ENCODE measurements at regions not wholly inside any gene's neighbourhood (a gene's known extent, or its start where the extent isn't known, plus 50 kb on each side); places are given as distances from the start of the nearest gene placed in this dataset.
"Not testable (repeated sequence)": the region's sequence is repeated elsewhere in the genome, so short reads cannot be mapped to it uniquely, and the experiment has no call there.

DNA sequence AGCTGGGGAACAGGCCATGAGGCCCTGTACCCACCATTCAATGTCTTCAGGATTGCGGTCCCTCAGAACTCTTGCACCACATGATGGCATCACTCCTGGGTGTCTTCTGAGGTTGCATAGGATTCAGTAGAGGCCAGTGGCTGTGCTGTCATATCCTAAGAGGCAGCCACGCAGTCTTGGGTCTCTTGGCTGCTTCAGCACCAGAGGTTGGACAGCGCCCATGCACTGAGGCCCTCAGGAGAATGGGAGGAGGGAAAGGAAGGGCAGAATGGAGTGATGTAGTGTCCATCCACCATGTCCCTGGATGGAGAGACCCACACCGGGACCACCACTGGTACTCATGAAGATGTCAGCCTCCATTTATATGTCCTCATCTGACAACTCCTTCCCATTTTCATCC, 439.9 kb downstream of the TUBA3C start:
- intact Hi-C loops (cut with micrococcal nuclease); H3K4me3 Mint-ChIP-seq: not testable (repeated sequence)

DNA sequence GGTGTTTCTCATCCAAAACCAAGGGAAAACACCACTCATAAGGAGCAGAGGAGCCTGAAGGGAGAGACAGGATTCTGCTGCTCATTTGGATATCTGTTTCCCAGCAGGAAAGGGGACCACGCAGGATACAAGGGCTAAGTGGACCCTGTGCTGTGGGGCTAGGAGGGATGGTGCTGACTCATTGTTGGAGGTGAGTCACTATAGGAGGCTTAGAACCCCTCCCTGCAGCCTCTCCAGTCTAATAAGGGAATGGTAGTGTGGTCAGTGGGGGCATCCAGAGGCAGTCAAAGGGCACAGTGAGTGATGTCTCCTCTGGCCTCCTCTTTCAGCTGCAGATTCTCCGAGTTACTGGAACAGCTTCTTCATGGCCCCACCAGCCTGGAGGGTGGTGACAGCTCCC, 442.3 kb downstream of the TUBA3C start:
- Mint-ChIP-seq H3K36me3 (no peaks in the 10 kb centered on the region), H3K4me3 (no peak overlapping the region), H3K27me3 (no peaks in the 10 kb centered on the region), H3K4me1 (no peaks in the 10 kb centered on the region), H3K27ac (no peak overlapping the region), H3K9me3 (peaks cover 0 to 3% (median 0%) of the 10 kb centered on the region in 8 donors)
- DNase-seq: no peak
- no peaks in the 10 kb centered on the region for H3K27me3 ChIP-seq (ENCODE audit: insufficient read depth, low read length)
- POLR2A ChIA-PET (ENCODE audit: partially characterized antibody): no interaction called here
- CTCF ChIA-PET (ENCODE audit: partially characterized antibody): no interaction called here
- H3K4me3 ChIP-seq (ENCODE audit: low read length in 2 of 2): no peak overlapping the region
- H3K9me3 ChIP-seq (ENCODE audit: control insufficient read depth in 1 of 2, low read length in 2 of 2): no peaks in the 10 kb centered on the region
- no peaks in the 10 kb centered on the region for H3K4me1 ChIP-seq (ENCODE audit: insufficient read depth, low read length)
- H3K27ac ChIP-seq (ENCODE audit: low read depth, low read length): no peak overlapping the region
- no peaks in the 10 kb centered on the region for H3K36me3 ChIP-seq (ENCODE audit: insufficient read depth, low read length)
- intact Hi-C loops (cut with micrococcal nuclease): no loop called here

More for the DNA sequence above, 439.9 kb downstream of the TUBA3C start:
- POLR2A ChIA-PET (ENCODE audit: partially characterized antibody); H3K27ac Mint-ChIP-seq; CTCF ChIA-PET (ENCODE audit: partially characterized antibody); DNase-seq; H3K27me3 ChIP-seq (ENCODE audit: insufficient read depth, low read length); H3K27ac ChIP-seq (ENCODE audit: low read depth, low read length); H3K9me3 Mint-ChIP-seq; H3K4me1 ChIP-seq (ENCODE audit: insufficient read depth, low read length); H3K4me3 ChIP-seq (ENCODE audit: low read length in 2 of 2); H3K36me3 Mint-ChIP-seq; H3K9me3 ChIP-seq (ENCODE audit: control insufficient read depth in 1 of 2, low read length in 2 of 2); H3K36me3 ChIP-seq (ENCODE audit: insufficient read depth, low read length); H3K4me1 Mint-ChIP-seq; H3K27me3 Mint-ChIP-seq: not testable (repeated sequence)

DNA sequence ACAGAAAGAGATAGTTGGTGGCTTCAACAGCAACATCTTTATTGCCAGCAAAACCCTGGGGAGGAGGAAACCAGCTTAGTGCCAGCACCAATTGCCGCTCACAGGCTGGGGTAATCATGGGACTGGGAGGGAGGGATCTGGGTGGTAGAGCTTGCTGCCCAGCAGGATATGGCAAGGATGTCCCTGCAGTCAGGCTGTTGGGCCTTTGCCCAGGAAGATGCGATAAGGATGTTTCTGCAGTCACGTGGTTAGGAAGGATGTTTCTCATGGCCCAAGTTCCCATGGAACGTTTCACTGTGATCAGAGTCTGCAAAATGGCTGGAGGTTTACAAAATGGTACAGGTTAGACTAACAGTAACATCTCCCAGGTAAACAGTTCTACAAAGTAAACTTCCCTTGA, 443.5 kb downstream of the TUBA3C start:
- intact Hi-C loops (cut with micrococcal nuclease); H3K9me3 Mint-ChIP-seq; H3K4me1 Mint-ChIP-seq; POLR2A ChIA-PET (ENCODE audit: partially characterized antibody); H3K4me3 Mint-ChIP-seq; H3K27me3 Mint-ChIP-seq; H3K4me1 ChIP-seq (ENCODE audit: insufficient read depth, low read length); H3K36me3 ChIP-seq (ENCODE audit: insufficient read depth, low read length); H3K27me3 ChIP-seq (ENCODE audit: insufficient read depth, low read length); DNase-seq; H3K36me3 Mint-ChIP-seq; H3K9me3 ChIP-seq (ENCODE audit: control insufficient read depth in 1 of 2, low read length in 2 of 2); H3K27ac Mint-ChIP-seq; H3K27ac ChIP-seq (ENCODE audit: low read depth, low read length); H3K4me3 ChIP-seq (ENCODE audit: low read length in 2 of 2); CTCF ChIA-PET (ENCODE audit: partially characterized antibody): not testable (repeated sequence)

DNA sequence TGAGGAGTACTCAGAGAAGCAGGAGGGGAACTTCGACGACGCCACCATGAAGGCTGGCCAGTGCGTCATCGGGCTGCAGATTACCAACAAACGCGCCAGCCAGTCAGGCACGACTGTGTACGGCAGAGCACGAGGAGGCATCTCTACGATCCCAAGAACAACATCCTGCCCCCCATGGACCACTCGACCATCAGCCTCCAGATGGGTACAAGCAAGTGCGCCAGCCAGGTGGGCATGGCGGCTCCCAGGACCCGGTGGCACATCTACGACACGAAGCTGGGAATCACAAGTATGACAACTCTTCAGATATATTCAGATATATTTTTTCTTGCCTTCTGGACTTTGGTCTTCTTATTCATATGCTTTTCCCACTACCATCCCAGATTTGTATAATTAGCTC, 454.5 kb downstream of the TUBA3C start:
- H3K36me3 ChIP-seq (ENCODE audit: insufficient read depth, low read length); H3K4me3 ChIP-seq (ENCODE audit: low read length in 2 of 2); H3K36me3 Mint-ChIP-seq; H3K27me3 Mint-ChIP-seq; DNase-seq; H3K9me3 Mint-ChIP-seq; H3K4me3 Mint-ChIP-seq; H3K9me3 ChIP-seq (ENCODE audit: control insufficient read depth in 1 of 2, low read length in 2 of 2); H3K27me3 ChIP-seq (ENCODE audit: insufficient read depth, low read length); intact Hi-C loops (cut with micrococcal nuclease); H3K27ac ChIP-seq (ENCODE audit: low read depth, low read length); H3K27ac Mint-ChIP-seq; H3K4me1 Mint-ChIP-seq; CTCF ChIA-PET (ENCODE audit: partially characterized antibody); H3K4me1 ChIP-seq (ENCODE audit: insufficient read depth, low read length); POLR2A ChIA-PET (ENCODE audit: partially characterized antibody): not testable (repeated sequence)

DNA sequence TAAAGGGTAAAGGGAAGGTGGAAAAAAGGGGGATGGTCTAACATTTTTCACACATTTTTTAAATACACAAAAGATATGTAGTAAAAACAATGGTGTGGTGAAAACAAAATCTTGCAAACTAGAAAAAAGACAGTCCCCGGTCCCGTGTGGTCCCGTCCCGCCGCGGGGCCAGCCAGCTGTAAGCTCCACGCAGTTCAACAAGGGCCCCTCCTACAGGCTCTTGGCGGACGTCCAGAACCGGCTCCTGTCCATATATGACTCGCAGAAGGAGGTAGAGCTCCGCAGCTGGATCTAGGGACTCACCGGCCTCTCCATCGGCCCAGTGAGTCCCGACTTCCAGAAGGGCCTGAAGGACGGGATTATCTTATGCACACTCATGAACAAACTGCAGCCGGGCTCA, 455.1 kb downstream of the TUBA3C start:
- H3K4me3 ChIP-seq (ENCODE audit: low read length in 2 of 2); H3K4me1 Mint-ChIP-seq; POLR2A ChIA-PET (ENCODE audit: partially characterized antibody); H3K27me3 ChIP-seq (ENCODE audit: insufficient read depth, low read length); H3K9me3 Mint-ChIP-seq; H3K27ac ChIP-seq (ENCODE audit: low read depth, low read length); H3K4me1 ChIP-seq (ENCODE audit: insufficient read depth, low read length); H3K36me3 ChIP-seq (ENCODE audit: insufficient read depth, low read length); intact Hi-C loops (cut with micrococcal nuclease); H3K27me3 Mint-ChIP-seq; CTCF ChIA-PET (ENCODE audit: partially characterized antibody); DNase-seq; H3K4me3 Mint-ChIP-seq; H3K9me3 ChIP-seq (ENCODE audit: control insufficient read depth in 1 of 2, low read length in 2 of 2); H3K36me3 Mint-ChIP-seq: not testable (repeated sequence)
- peak overlapping the region in 1 of 7 donors; percentile 51 for H3K27ac Mint-ChIP-seq

DNA sequence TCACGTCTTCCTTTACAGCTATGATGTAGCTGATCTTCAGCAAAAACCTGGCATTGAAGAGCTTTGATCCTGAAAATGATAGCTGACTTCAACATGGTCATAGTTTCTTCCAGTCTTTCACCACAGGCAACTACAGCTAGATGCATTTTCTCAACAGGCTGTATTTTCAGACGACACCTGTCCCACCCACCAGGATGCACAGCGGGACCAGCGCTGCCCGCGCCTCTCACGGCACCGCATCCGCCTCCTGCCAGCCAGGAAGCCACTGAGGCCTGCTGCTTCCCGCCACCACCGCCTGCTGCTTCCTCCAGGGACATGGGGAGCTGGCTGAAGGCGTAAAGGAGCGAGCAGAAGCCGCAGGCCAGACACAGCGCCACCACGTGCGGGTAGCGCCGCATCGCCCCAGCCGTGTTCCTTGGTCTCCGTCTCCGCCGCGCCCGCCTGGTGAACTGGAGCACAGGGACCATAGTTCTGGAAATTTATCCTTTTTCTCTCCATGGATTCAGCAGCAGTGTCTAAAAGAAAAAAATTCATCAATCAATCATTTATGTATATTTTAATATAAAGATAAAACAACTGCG, 456.3 kb downstream of the TUBA3C start:
- H3K27ac Mint-ChIP-seq; H3K27me3 Mint-ChIP-seq; H3K9me3 Mint-ChIP-seq; H3K36me3 Mint-ChIP-seq; H3K4me3 Mint-ChIP-seq; intact Hi-C loops (cut with micrococcal nuclease); H3K4me1 ChIP-seq (ENCODE audit: insufficient read depth, low read length); H3K27me3 ChIP-seq (ENCODE audit: insufficient read depth, low read length); POLR2A ChIA-PET (ENCODE audit: partially characterized antibody); CTCF ChIA-PET (ENCODE audit: partially characterized antibody); DNase-seq; H3K36me3 ChIP-seq (ENCODE audit: insufficient read depth, low read length); H3K9me3 ChIP-seq (ENCODE audit: control insufficient read depth in 1 of 2, low read length in 2 of 2); H3K4me3 ChIP-seq (ENCODE audit: low read length in 2 of 2); H3K27ac ChIP-seq (ENCODE audit: low read depth, low read length); H3K4me1 Mint-ChIP-seq: not testable (repeated sequence)

DNA sequence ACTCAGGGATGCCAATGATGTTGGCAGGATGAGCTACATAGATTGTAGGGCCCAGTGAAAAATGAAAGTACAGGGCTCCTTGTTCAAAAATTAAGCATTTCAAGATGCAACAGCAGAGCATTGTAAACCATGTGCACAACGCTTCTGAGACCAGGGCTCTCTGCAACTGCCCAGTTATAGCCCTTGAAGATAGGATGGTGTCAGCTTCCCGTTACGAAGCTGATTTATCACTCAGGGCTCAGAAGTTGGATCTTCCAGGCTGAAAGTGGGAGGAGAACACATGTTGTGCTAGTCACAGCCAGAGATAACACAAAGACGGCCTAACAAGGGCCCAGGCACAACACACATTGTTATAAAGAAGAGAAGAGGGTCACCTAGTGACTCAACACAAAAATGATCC, 466.7 kb downstream of the TUBA3C start:
- no peaks in the 10 kb centered on the region for H3K9me3 ChIP-seq (ENCODE audit: control insufficient read depth in 1 of 2, low read length in 2 of 2)
- H3K27ac Mint-ChIP-seq: no peak overlapping the region
- no peak for DNase-seq
- H3K27me3 Mint-ChIP-seq: peaks cover 0 to 3% of the 10 kb centered on the region in 2 donors
- peaks cover 0 to 1% (median 0%) of the 10 kb centered on the region in 4 donors for H3K4me1 Mint-ChIP-seq
- no peak overlapping the region for H3K27ac ChIP-seq (ENCODE audit: low read depth, low read length)
- H3K36me3 ChIP-seq (ENCODE audit: insufficient read depth, low read length): no peaks in the 10 kb centered on the region
- no peaks in the 10 kb centered on the region for H3K36me3 Mint-ChIP-seq
- H3K27me3 ChIP-seq (ENCODE audit: insufficient read depth, low read length): no peaks in the 10 kb centered on the region
- intact Hi-C loops (cut with micrococcal nuclease): no loop called here
- H3K9me3 Mint-ChIP-seq: peaks cover 0 to 5% (median 0%) of the 10 kb centered on the region in 8 donors
- no peak overlapping the region for H3K4me3 Mint-ChIP-seq
- ChIA-PET CTCF (ENCODE audit: partially characterized antibody) (no interaction called here), POLR2A (ENCODE audit: partially characterized antibody) (no interaction called here)
- H3K4me1 ChIP-seq (ENCODE audit: insufficient read depth, low read length): no peaks in the 10 kb centered on the region
- no peak overlapping the region for H3K4me3 ChIP-seq (ENCODE audit: low read length in 2 of 2)

DNA sequence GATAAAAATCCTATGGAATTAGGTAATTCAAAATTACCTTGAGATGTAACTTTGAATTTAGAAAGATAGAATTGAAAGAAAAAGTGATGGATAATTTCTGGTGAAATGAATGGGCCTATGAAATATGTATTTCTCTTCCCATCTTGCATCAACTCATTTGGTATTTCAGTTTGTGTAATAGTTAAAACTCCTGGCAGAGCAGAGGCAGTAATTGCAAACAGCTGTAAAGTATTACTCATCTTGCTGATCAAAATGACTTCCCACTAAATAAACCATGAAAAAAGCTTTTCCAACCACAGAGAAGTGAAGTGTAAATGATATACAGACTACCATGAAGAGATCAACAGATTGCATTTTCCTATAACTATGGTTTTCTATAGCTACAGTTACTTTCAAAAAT, 471.0 kb downstream of the TUBA3C start:
- CTCF ChIA-PET (ENCODE audit: partially characterized antibody); H3K27ac Mint-ChIP-seq; H3K36me3 ChIP-seq (ENCODE audit: insufficient read depth, low read length); H3K4me3 Mint-ChIP-seq; H3K9me3 Mint-ChIP-seq; intact Hi-C loops (cut with micrococcal nuclease); DNase-seq; H3K4me1 Mint-ChIP-seq; H3K27ac ChIP-seq (ENCODE audit: low read depth, low read length); H3K4me1 ChIP-seq (ENCODE audit: insufficient read depth, low read length); POLR2A ChIA-PET (ENCODE audit: partially characterized antibody); H3K27me3 ChIP-seq (ENCODE audit: insufficient read depth, low read length); H3K27me3 Mint-ChIP-seq; H3K36me3 Mint-ChIP-seq; H3K9me3 ChIP-seq (ENCODE audit: control insufficient read depth in 1 of 2, low read length in 2 of 2); H3K4me3 ChIP-seq (ENCODE audit: low read length in 2 of 2): not testable (repeated sequence)
